ENCODE measurements at regions not wholly inside any gene's neighbourhood (a gene's known extent, or its start where the extent isn't known, plus 50 kb on each side); places are given as distances from the start of the nearest gene placed in this dataset.

GRCh38 chr2:121900391-121900790 lies 144.9 kb downstream of the TSN start:
- DNase-seq = no peak

DNA sequence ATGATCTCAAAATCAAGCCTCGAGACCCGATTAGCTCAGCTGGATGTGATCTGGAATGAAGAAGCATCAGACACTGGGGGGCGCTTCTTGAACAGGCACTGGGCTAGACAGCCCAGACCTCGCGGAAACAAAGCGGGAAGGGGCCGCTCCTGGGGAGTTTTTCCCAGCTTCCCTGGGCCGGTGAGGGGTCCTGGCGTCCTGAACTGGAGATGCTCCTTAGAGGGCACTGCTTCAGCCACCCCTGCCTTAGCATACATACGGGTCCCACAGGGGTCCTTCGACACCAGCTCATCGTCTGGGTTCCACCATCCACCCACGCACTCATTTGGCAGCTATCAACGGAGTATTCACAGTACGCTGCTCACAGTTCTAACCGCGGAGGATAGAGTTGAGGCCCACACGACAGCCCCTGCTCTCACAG lies 146.7 kb downstream of the TSN start:
- DNase-seq = no peak

- DNase-seq = no peak
Measured at GRCh38 chr2:121902616-121903015, 147.2 kb downstream of the TSN start.

GRCh38 chr2:121903037-121903689 lies 147.7 kb downstream of the TSN start:
- no peak for DNase-seq

DNA sequence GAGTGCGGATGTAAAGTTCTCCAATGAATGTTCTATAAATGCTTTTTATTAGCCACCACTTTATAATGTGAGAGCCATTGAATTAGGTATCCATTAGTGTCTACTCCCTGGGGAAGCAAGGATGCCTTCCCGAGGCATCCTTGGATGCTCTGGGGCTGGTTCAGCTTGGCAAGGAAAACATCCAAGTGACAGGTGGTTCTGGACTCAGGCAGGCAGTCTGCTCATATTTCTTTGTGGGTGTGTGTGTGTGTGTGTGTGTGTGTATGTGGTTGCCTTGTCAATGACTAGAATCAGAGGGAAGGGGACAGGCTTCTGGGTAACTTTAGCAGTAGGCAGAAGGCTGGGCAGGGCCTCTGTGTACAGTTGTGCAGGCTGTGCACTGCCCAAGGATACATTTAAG lies 149.2 kb downstream of the TSN start:
- no peak for DNase-seq

DNA sequence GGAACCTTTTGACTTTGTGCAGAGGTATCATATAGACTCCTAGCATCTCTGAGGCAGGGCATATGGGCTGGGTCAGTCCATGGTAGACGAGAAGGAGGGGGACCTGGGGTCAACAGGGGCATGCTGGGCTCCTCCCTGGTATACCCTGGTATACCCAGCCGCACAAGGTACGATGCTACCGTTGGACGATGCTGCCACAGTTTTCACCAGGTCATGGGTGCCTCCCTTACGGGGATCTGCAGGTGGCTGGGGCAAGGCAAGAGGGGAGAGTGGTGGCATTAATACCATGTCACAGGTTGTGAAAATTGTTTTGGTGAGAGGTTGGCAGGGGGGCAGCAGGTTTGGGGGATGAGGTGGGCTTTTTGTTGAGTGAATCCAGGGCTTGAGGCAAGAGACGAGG lies 149.8 kb downstream of the TSN start:
- DNase-seq = no peak

DNA sequence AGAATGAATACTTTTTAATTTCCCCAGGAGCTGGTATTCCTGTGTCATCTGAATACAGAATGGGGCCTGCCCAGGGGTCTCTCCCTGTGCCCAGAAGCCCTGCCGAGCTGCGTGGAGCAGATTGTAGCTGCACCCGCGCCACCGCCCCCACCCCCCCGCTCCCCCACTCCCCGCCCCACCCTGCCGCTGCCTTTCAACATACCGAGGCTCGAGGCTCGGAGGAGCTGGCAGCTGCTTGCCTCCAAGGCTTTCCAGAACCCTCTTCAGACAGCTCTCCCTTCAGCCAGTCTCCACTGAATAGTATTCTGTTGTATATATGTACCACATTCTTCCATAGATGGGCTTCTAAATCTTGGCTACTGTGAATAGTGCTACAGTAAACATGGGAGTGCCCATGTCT lies 150.7 kb downstream of the TSN start:
- DNase-seq = no peak

- no peak for DNase-seq
Measured at GRCh38 chr2:121907928-121908327, 152.5 kb downstream of the TSN start.

DNA sequence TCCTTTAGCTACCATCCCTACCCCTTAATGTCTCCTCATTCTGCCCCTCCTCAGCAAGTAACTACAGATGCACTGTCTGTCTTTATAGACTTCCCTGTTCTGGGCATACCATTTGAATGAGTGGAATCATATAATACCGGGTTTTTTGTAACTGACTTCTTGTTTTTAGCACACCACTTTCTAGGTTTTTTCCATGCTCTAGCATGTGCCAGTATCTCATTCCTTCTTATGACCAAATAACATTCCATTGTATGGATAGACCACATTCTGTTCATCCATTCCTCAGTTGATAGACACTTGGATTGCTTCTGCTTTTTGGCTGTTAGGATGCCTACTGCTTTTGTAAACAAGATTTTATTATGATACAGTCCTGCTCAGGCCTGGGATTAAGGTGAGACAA lies 154.7 kb downstream of the TSN start:
- no peak for DNase-seq

- DNase-seq = no peak
Measured at GRCh38 chr2:121911036-121911435, 155.6 kb downstream of the TSN start.

GRCh38 chr2:121917143-121917542 lies 161.7 kb downstream of the TSN start:
- DNase-seq = no peak

GRCh38 chr2:121918231-121918630 lies 162.8 kb downstream of the TSN start:
- DNase-seq = no peak

DNA sequence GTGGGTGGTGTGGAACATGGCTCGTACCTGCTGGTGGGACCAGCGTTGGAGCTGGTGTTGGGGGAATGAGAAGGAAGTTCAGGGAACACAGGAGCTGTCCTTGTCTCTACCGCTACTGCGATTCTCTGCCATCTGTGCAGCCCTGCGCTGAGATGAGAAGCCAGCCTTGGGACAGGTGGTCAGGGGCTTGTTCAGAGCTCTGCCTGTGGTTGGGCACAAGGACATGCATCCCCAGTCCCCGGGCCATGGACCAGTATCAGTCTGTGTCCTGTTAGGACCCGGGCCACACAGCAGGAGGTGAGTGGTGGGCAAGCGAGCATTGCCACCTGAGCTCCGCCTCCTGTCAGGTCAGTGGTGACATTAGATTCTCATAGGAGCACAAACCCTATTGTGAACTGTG lies 164.4 kb downstream of the TSN start:
- DNase-seq = no peak

- DNase-seq = no peak
Measured at GRCh38 chr2:121925466-121925865, 170.0 kb downstream of the TSN start.

DNA sequence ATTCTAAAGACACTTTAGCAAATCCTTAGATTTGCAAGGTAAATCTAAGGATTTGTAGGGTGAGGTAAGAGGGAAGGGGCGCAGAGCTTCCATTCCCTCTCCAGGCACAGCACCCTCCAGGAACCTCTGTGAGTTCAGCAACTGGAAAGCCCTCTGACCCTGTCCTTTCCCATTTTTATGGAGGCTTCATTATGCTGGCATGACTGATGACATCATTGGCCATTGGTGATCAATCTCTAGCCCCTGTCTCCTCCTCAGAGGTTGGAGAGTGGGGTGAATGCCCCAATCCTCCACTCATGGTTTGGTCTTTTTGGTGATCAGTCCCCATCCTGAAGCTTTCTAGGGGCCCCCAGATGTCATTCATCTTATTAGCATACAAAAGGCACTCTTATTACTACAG lies 187.8 kb downstream of the TSN start:
- DNase-seq = no peak

DNA sequence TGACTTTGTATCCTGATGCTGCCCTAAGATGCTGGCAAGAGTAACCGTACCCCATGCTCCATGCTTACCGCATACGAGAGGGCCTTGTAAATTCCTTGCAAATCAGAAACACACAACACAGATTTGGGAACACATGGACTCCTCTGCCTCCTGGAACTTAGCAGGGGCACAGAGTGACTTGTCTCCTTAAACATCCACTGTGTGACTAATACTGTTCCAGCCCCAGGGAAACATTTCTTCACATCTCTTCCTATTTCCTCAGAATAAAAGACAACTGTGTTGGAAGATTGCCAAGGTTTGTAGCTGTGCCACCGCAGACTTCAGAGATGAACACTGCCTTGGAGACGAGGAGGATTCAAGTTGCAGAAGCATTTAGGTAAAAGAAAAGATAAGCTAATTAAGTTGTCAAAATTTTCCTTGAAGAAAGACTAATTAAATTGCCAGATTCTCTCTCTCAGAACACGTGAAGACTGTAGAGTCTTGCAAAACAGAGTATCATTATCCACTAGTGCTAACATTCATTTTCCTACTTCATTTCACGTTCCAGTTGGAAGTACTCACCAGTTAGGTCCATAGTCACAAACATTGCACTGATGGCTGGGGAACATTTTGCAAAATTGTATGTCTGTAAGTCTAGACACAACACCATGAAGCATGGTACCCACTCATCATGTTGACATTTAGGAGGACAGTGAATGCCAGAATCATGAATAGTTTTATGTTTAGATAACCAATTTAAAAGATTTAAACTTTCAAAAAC lies 188.8 kb downstream of the TSN start:
- no peak for DNase-seq

GRCh38 chr2:121947674-121948073 lies 192.2 kb downstream of the TSN start:
- no peak for DNase-seq

DNA sequence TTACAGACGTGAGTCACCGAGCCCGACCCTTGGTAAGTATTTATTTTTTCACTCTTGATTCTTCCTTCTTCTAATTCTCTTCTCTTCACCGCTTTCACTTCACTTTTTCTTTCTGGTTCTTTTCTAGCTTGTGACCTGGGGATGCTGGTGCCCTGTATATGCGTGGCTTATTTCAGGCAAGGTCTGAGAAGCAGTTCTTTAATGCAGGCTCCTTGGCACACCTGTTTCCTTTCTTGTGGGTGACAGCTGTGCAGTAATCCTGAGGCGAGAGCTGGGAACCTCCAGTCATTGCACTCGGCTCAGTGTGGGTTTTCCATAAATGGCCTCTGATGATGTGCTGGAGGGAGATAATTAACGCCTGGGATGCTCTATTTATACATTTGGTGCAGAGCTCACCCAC lies 193.8 kb downstream of the TSN start:
- no peak for DNase-seq

DNA sequence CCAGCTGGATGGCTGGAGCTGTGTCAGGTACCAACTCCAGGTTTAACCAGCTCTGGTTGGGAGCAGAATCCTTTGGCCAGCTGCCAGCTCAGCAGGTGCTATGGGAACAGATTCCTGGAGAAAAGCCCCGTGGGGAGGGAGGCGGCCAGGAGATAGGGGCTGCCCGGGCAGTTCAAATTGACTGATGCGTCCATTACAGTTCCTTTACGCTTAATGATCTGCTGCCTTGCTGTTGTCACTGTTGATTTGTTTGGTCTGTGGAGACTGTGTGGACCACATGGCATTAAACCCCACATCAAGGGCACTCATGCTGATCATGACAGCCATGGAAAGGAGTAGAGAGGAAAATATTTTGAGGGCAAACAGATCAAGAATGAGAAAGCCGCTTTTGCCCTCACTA lies 200.0 kb downstream of the TSN start:
- DNase-seq = peak; percentile 38

DNA sequence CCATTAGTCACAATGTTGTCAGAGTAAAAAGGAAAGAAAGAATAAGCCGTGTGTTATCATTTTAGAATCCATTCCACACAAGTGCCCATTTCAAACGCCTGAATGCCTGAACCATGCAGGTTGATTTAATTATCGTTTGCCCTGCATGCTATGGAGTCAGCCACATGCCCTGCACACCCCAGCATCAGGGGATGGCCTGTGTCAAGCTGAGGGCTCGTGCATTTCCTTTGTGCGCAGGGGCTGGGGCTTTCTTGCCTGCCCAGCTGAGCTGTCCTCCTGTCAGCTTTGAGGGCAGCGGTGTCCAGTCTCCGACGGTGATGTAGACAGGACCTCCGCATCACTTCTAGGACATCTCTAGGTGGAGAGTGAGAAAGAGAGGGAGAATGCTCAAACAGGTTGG lies 200.4 kb downstream of the TSN start:
- peak; percentile 32 for DNase-seq

- DNase-seq = no peak
Measured at GRCh38 chr2:121960251-121960650, 204.8 kb downstream of the TSN start.

- DNase-seq = no peak
Measured at GRCh38 chr2:121961761-121962160, 206.3 kb downstream of the TSN start.

DNA sequence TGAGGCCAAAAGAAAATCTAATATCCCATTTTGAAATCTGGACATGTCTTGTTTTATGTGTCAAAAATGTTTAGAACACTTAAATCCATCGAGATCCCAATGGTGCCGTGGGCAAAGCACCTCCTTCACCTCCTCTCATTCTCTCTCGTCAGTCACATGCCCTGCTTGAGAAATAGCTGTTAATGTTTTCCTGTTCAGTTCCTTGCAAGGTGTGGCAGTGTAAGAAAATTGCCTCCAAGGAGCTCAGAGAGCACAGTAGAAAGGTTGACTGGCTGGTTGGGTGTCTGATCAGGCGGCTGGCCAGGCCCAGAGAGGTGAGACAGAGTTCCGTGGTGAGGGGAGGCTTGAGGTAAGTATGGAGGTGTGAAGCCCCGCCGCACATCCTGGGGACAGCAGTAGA lies 210.2 kb downstream of the TSN start:
- no peak for DNase-seq

DNA sequence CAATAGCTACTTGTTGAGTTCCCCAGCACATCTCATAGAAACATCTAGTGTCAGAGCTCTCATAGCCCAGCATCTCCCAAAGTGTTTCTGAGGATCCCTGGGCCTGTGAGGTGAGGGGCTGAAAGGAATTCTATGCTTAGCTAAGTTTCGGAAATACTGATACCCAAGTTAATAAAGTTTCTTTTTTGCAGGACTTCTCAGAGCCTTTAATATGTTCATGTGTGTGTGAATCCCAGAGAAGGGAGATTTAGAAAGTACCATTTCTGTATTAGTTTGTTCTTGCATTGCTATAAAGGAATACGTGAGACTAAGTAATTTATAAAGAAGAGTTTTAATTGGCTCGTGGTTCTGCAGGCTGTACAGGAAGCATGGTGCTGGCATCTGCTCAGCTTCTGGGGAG lies 211.2 kb downstream of the TSN start:
- DNase-seq = no peak

All from right kidney (tissue), 1 donor.